ENCODE measurements at regions not wholly inside any gene's neighbourhood (a gene's known extent, or its start where the extent isn't known, plus 50 kb on each side); places are given as distances from the start of the nearest gene placed in this dataset.

DNA sequence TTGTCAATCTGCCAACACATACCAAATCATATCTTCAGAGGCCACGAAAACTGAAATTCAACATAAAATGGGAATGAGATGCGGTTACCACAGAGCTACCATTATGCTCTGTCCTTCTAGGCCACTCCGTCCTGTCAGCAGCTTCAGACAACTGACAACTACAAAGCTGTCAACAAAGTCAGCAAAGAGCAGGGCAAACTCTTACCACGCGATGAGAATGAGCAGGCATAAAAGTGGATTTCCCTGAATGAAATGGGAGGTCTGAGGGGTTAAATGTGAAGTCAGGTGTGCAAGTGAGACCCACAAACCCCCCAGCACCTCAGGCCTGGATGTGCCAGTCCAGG is 130.1 kb downstream of the LNPK start:
- TF ChIP-seq, protein P1, sequence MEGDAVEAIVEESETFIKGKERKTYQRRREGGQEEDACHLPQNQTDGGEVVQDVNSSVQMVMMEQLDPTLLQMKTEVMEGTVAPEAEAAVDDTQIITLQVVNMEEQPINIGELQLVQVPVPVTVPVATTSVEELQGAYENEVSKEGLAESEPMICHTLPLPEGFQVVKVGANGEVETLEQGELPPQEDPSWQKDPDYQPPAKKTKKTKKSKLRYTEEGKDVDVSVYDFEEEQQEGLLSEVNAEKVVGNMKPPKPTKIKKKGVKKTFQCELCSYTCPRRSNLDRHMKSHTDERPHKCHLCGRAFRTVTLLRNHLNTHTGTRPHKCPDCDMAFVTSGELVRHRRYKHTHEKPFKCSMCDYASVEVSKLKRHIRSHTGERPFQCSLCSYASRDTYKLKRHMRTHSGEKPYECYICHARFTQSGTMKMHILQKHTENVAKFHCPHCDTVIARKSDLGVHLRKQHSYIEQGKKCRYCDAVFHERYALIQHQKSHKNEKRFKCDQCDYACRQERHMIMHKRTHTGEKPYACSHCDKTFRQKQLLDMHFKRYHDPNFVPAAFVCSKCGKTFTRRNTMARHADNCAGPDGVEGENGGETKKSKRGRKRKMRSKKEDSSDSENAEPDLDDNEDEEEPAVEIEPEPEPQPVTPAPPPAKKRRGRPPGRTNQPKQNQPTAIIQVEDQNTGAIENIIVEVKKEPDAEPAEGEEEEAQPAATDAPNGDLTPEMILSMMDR (IDR thresholded peaks at IDR 0.05): no peak
- TF ChIP-seq POLR2A (IDR thresholded peaks at IDR 0.05): no peak

Data from testis (tissue), 2 donors.